Stimulated activated CD4-positive, alpha-beta T cell treated with anti-CD3 and anti-CD28 coated beads, Interleukin-1b, Interleukin-23, amount 100 ng/mL, for 24 hours (primary cell): ENCODE measurements at regions not wholly inside any gene's neighbourhood (a gene's known extent, or its start where the extent isn't known, plus 50 kb on each side); places are given as distances from the start of the nearest gene placed in this dataset.
"Not testable (repeated sequence)": the region's sequence is repeated elsewhere in the genome, so short reads cannot be mapped to it uniquely, and the experiment has no call there.

ENCODE experiments used
- DNase-seq, 4 experiments: peaks; one replicate each; pipeline ENCODE4 v3.0.0-alpha.2; 2020; ENCODE audit warnings: low read depth in 4 of 4, low spot score in 1 of 4

DNA sequence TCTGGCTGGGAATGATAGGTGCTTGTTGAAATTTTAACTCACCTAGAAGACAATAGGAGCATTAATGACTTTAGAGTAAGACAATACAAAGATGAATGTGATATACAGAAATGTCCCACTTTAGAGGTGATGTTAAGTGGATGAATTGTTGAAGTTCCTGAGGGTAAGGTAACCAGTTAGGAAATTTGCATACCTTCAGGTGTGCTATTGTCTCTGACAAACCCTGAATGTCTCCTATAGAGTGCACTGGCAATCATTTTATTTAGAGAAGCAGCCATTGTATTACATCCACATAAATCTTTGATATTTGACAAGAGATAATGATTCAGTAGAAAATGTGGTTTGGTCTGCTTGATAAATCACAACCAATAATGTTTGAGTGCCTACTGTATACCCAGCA lies 228.5 kb downstream of the RNF144A start:
- no peak for DNase-seq

DNA sequence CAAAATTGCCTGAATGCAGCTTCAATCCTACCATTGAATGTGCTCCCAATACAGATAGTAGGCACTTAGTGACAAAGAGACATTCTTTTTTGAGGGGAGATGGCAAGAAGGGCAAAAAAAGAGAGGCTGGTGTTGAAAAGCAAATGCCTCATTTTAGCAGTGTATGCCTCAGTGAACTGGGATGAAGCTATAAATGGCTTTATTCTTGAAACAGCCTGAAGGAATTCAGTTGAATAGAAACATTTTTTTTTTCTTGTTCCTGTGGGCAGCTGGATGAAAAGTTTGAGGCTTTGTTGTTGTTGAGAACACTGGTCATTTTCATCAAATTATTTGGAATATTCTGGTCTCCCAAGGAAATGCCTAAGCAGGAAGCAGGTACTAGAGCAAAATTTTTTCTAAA lies 228.9 kb downstream of the RNF144A start:
- no peak for DNase-seq

DNA sequence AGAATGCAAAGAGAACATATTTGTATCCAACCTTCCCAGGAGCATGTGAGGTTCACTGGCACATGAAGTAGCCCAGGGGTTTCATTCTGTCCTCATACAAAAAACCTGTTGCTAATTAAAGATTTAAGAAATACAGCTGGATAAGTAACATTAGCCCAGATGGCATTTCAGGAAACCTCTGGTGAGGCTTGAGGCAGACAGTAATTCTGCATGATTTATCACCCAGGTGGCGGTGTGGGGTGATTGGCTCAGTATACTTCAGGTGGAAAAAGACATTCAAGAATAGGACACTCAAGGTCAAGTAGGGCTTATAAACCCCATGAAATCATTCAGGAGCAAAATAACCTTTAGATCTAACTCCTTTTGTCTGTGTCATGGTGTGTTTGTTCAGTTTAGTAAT lies 237.4 kb downstream of the RNF144A start:
- DNase-seq: no peak

DNA sequence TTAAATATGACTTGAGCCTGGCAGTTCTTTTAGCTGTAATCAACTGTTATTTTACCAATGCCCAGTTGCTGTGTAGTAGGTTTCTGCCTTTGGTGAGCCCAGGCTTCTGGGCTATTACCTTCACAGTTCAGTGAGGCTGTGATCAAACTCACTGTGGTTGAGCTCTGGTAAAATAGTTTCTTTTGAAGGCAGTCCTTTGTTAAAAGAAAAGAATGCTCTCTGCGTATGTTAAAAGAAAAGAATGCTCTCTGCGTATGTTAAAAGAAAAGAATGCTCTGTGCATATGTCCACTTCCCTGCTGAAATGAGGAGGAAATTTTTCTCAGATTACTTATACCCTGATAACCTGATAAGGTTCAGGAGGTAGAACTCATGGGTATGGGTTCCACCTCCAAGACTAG lies 244.3 kb downstream of the RNF144A start:
- no peak for DNase-seq

DNA sequence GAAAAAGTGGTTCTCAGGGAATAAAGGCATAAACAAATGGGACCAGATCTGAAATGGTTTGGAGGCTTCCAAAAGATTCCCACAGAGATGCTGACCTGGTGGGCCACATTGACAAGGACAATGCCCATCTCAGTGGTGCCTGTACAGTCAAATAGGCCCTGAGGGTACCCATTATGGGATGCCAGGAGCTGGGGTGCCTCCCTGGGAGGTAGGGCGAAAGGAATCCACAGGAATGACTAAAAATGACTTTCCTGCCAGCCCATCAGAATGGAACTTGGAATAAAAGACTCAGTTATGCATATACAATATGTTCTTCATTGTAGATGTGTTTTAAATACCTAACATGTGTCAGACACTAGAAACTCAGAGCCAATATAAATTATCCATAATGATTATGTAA lies 248.5 kb downstream of the RNF144A start:
- DNase-seq: no peak

DNA sequence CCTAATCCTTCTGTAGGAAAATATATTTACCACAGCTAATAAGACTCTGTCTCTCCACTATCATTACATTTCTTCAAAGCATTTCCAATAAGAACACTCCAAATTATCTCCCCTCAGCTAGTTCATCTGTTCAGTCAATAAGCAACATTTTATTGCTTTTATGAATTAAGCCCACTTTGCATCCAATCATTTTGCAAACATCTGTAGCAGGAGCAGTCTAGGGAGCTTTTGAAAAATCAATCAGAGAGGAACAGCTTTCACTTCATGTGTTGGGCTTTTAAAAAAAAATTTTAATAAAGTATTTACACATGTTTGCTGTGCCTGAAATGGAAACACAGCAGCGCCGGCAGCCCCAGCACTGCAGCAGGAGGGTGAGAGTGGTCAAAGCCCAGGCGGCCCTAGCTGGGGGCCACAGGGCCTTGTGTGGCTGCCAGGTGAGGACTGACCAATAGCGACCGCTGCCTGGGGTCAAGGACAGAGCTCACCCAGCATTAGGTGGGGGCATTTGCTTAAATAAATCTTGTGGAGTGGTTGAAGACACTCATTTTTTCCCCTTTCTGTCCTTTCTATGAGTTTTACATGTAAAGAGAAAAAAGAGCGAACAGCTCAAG lies 250.7 kb downstream of the RNF144A start:
- no peak for DNase-seq

DNA sequence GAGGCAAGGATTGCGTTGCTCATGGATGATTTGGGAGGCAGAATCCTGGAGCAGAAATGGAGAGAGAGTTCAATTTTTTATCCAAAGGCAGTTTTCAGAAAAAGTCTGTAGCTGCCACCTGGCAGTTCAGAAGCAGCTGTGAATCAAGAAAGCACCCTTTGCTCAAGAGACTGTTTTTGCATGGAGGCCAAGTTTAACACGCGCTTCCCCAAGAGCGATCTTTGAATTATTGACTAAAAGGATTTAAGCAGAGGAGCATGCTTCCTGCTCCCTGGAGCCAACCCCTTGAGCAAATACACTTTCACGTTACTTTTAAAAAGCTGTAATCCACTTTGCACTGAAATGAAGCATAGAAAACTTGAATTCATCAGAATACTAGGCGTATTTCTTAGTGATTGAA lies 252.4 kb downstream of the RNF144A start:
- no peak for DNase-seq

DNA sequence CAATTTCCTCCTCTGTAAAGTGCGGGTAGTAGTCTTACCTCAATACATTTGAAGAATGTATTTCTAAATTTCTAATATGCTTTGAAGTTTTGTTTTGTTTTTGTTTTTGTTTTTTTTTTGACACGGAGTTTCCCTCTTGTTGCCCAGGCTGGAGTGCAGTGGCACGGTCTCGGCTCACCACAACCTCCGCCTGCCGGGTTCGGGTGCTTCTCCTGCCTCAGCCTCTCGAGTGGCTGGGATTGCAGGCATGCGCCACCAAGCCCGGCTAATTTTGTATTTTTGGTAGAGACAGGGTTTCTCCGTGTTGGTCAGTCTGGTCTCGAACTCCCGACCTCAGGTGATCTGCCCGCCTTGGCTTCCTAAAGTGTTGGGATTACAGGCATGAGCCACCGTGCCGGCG lies 261.8 kb downstream of the RNF144A start:
- DNase-seq: not testable (repeated sequence)

DNA sequence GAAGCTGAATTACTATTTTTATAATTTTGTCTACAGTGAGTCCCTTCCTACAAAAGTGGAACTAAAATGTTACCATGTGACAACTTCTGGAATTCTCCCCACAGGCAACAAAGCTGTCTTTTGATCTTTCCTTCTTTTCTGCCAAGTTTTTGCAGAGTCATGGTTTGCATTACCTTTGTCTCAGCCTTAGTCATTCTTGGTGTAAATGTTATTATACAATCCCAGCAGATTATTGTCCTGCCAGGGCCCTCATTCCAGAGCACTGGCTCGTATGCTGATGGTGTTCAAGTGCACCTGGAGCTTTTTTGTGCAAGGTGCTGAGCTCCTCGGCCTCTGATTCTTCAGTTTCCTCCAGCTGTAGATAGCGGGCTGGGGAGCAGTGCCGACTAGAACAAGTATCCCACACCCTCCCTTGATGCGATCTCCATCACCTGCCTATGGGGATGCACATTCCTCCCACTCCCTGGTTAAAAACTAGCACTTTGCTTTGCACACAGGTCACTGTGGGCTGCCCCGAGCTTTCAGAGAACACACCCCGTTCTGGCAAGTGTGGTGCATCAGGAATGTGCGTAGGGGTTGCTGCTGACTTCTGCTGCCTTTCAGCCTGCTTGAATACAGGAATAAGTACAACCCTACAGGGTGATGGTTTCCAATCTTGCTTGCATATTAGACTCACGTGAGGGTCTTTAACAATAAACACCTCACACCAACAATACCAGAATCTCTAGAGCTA lies 263.6 kb downstream of the RNF144A start:
- no peak for DNase-seq

DNA sequence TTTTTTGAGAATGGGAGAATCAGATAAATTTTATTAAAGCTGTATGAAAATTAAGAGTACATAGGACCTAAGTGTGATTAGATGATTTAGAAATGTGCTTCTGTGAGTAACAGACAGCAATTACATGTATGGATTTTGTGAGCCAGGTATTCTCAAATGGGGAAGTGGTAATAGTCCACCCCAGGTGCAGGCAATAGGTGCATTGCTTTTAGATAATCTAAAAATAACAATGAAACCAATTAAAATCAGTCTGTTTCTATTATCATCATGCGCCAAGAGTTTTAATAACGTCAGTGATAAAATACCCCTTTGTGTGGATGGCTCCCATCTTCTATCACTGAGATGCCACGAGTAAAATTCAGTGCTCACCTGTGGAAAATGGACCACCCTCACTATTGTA lies 265.3 kb downstream of the RNF144A start:
- no peak for DNase-seq

DNA sequence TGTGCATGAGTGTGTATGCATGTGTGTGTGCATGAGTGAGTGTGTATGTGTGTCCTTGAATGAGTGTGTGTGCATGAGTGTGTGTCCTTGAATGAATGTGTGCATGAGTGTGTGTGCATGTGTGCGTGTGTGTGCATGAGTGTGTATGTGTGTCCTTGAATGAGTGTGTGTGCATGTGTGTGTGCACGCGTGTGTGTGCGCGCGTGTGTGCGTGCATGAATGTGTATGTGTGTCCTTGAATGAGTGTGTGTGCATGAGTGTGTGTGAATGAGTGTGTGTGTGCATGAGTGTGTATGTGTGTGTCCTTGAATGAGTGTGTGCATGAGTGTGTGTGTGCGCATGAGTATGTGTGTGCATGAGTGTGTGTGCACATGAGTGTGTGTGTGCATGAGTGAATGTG lies 271.9 kb downstream of the RNF144A start:
- DNase-seq: no peak

DNA sequence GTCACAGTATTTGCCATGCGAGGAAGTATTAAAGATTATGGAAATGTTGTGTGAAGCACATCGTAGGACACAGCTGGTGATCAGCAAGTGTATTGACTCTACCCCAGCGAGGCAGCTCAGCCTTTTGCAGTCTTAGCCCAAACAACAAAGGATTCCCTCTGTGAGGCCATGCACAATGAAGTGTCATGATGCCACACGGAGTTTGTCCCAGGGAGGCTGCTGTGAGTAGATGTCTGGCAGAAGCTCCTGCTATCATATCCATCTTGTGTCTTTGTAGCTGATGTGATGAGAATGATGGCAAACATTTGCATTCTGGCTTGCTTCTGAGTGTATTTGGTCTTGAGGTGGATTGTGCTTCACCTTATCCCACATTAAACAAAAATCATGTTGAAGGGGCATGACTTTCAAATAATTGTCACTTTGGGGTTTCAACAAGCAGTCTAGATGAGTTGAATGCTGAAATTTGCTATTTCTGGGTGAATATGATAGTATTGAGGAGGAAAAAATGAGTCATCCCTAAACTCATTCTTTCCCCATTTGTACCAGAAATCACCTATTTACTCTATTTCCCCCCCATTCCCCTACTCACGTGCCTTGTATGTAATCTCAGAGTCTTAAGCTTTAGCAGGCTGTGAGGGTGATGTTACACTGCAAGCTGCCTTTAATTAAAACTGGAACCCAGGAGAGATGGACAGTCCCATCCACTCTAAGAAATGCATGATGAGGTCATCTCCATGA lies 273.5 kb downstream of the RNF144A start:
- DNase-seq: no peak

DNA sequence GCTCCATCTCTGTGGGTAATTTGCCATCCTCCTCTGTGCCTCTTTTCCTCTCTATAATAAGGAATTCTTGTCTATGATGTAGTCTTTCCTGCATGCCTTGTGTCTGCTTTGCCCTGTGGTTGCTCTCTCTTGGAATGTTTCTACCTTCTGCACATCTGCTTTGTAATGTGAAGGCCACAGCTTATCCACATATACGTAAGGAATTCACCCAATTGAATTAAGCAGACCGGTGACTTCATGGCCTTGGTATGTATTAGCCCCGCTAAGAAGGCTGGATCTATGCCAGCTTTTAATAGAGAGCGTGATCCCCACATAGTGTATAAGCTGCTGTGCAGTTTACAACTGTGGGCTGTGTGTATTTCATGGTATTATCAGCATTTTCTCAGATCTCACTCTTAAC lies 274.7 kb downstream of the RNF144A start:
- no peak for DNase-seq

DNA sequence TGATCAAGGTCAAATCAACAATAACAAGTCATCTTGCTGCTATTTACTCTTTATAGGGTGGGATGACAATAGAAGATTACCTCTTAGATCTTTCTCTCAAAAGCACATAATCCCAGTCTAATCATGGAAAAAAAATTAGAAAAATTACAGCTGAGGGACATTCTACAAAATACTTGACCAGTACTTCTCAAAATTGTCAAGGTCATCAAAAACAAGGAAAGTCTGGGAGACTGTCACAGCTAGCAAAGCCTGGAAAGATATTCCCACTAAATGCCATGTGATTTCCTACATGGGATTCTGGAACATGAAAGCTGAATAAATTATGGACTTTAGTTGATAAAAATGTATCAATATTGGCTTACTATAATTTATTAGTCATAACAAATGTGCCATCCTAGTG lies 276.2 kb downstream of the RNF144A start:
- DNase-seq: no peak

DNA sequence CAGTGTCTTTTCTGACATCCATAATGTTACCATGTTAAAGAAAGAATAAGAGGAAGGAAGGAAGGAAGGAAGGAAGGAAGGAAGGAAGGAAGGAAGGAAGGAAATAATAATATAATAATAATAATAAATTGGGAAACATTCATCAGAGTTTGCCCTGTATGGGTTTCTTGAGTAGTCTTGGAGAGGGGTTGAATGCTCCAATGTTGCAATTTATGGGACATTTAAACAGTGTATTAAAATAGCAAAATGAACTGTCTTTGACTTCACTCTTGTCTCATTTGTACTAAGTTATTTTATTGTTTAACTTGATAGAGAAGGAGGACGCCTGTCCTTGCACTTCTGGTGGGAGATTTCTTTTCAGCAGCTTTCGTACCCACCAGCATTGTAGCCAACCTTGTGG lies 277.7 kb downstream of the RNF144A start:
- DNase-seq: no peak

DNA sequence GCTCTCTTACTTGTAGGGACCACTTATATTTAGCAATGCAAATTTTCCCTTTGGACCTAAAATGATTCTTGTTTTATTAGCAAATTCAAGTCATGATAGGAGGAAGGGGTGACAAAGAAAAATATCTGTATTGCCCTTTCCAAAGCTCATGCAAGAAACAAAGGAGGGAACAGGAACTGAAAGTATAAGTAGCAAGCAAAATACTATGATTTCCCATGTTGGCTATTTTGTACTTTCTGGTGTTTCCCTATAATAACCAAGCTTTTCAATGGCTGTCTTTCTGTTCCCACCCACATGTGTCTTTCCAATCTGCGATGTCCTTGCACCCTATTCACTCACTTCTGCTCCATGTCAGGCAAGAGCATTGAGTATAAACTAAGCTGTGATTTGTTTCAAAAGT lies 279.7 kb downstream of the RNF144A start:
- DNase-seq: no peak

DNA sequence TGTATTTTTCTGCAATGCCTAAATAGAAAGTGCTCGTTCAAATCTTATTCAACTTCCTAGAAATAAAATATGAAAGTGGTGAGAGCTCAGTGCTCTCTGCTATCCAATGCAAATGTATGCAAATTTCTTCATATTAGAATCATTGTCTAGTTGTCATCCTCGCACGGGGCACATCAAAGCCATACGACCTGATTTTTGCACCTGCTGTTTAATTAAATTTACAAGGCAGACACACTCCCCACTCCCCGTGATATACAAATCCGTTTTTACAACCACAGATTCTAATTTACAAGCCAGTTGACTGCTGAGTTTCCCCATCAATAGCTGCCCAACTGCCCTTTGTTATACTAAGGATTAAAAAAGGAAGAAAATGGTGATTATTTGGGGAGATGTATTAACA lies 284.6 kb downstream of the RNF144A start:
- no peak for DNase-seq

DNA sequence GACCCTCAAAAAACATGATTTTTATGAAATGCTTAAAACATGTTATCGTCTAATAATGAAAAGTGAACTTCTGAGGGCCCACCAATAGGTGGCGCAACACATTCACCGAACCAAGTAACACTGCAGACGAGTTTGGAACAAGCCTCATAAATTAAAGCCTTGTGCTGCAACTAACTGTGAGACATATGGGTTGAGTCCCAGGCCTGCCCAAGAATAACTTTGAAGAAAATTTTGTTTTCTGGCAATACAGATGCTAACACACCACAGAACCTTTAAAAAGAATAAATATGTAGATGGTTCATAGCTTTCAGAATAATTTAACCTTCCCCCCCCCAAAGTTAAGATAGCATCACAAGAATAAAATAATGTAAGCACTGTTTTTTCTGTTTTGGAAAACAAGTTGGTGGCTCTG lies 285.9 kb downstream of the RNF144A start:
- peak; percentile 4 to 43 (median 33) for DNase-seq

DNA sequence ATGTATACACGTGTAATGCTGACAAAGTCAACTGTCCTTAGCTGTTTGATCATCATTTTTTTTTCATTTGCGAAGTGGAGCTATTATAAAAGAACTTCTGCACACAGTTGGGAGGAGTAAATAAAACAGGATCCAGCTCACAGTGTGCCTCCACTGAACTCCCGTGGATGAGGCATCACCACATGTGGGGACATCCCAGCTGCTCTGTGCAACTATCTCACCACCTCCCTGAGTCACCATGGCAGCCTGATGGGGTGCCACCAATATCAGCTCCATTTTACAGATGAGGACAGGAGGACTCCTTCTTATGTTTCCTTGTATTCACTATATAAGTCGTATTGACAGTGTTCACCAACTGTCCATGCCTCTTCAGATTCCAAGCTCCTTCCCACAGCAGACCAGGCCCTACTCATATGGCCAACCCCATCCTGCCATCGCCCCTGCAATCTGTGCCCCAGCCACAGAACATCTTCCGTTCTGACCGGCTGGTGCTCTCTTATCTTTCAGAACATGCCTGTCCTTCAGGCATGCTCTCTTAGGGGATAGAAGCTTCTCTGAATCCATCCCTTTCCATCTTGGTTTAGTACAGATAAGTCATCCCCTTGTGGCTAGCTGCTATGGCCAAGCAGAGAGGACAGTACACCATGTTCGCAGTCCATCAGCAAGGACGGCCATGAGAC lies 288.1 kb downstream of the RNF144A start:
- no peak for DNase-seq

DNA sequence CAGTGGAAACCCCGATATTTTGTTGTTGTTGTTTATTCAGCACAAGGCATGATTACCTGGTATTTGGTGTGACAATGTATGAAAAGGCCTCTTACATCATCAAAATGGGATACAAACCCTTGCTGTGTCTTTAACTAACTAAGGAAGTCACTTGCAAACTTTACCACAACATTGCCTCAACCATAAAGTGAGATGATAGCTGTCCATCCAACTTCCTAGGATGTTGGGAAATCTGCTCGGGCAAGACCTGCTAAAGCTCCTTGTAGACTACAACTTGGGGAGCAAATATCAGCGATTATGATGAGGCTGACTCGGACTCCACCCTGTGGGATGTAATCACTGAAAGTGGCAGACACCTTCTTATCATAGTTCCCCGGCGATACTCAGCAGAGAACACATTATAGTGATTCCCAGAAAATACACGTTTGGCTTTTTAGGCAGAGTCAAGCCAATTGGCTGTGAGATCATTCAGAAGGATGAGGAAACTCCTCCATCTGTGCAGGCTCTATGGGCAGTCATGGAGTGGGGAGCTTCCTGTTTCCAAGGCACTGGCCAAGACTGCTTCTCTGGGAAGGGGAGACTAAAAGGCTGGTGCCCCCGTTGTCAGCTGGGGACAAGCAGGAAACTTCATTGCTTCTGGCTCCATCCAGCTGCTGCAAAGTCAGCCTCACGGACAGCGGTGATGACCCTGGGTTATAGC lies 289.0 kb downstream of the RNF144A start:
- DNase-seq: no peak

DNA sequence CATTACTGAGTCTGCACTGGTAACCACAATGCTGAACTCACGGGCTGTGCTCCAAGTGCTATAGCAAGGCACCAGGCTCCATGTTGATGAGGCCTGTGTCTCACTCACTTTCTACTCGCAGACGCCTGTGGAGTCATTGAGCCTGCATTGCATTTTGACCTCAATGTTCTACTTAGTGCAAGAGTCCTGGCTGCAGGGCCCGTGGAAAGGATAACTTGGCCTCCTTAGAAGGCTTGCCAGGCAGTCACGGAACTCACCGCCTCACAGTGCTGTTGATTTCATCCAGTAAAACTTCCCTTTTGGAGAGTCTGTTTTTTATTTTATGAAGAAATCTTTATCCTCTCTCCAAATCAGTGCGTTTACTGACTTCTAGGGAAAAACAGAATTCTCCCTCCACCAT lies 290.4 kb downstream of the RNF144A start:
- DNase-seq: no peak
